CD14-positive monocyte (primary cell): ENCODE measurements at regions not wholly inside any gene's neighbourhood (a gene's known extent, or its start where the extent isn't known, plus 50 kb on each side); places are given as distances from the start of the nearest gene placed in this dataset.

ENCODE experiments used
- DNase-seq, 3 donors: peaks; one replicate each; pipeline ENCODE4 v3.0.0-alpha.2; 2011 to 2022
- H2AFZ ChIP-seq: 2 replicates; pipeline ENCODE4 v1.6.0; 2012; ENCODE audit warnings: mild to moderate bottlenecking, low read depth, low read length, inconsistent platforms; ENCODE audit not compliant: insufficient read depth, poor library complexity, severe bottlenecking
- H3K27ac ChIP-seq, 2 donors: 1 replicate in 1 of 2; 2 replicates in 1 of 2; pipeline ENCODE4 v1.5.1; 2012 to 2013; ENCODE audit warnings: low read length in 2 of 2, control low read depth in 1 of 2, inconsistent platforms in 1 of 2, low read depth in 1 of 2, mild to moderate bottlenecking in 1 of 2
- H3K27me3 ChIP-seq, 2 donors: one replicate each; pipeline versions ENCODE4 v1.6.0 to v1.6.1; 2011 to 2013; ENCODE audit warnings: low read length in 2 of 2; ENCODE audit not compliant: control insufficient read depth in 2 of 2, insufficient read depth in 2 of 2
- H3K36me3 ChIP-seq, 2 donors: replicated peaks in 1 of 2; 1 replicate in 1 of 2; 2 replicates in 1 of 2; pipeline versions ENCODE4 v1.5.1 to v1.6.1; 2012 to 2013; ENCODE audit warnings: low read length in 2 of 2, control low read depth in 1 of 2, inconsistent platforms in 1 of 2, mild to moderate bottlenecking in 1 of 2; ENCODE audit not compliant: insufficient read depth in 2 of 2, control insufficient read depth in 1 of 2
- H3K4me1 ChIP-seq, 2 donors: 1 replicate in 1 of 2; 2 replicates in 1 of 2; pipeline versions ENCODE4 v1.5.1 to v1.6.1; 2012 to 2013; ENCODE audit warnings: low read length in 2 of 2, control low read depth in 1 of 2, inconsistent platforms in 1 of 2, mild to moderate bottlenecking in 1 of 2, moderate library complexity in 1 of 2; ENCODE audit not compliant: insufficient read depth in 2 of 2, control insufficient read depth in 1 of 2
- H3K4me2 ChIP-seq: replicated peaks from 2 replicates; pipeline ENCODE3; 2012; ENCODE audit warnings: low read length, moderate library complexity, mild to moderate bottlenecking; ENCODE audit not compliant: poor library complexity, severe bottlenecking; ENCODE audit errors: extremely low read depth
- H3K4me3 ChIP-seq, 3 experiments: fragments of 200-600 bp in 1 of 3; sonication (generic) in 1 of 3; replicated peaks in 1 of 3; 1 replicate in 2 of 3; 2 replicates in 1 of 3; pipeline ENCODE4 v1.5.1; 2011 to 2013; ENCODE audit warnings: low read length in 3 of 3, mild to moderate bottlenecking in 3 of 3, control low read depth in 2 of 3, low read depth in 2 of 3, inconsistent platforms in 1 of 3, moderate library complexity in 1 of 3
- H3K79me2 ChIP-seq: 2 replicates; pipeline ENCODE4 v1.6.0; 2012; ENCODE audit warnings: mild to moderate bottlenecking, control low read depth, inconsistent platforms, low read length, moderate library complexity; ENCODE audit not compliant: insufficient read depth
- H3K9ac ChIP-seq: 2 replicates; pipeline ENCODE4 v1.6.0; 2017; ENCODE audit warnings: low read length, mild to moderate bottlenecking; ENCODE audit not compliant: insufficient read depth, poor library complexity, severe bottlenecking
- H3K9me3 ChIP-seq, 2 donors: replicated peaks in 1 of 2; 1 replicate in 1 of 2; 2 replicates in 1 of 2; pipeline versions ENCODE4 v1.5.1 to v1.6.1; 2012 to 2013; ENCODE audit warnings: low read length in 2 of 2, control low read depth in 1 of 2; ENCODE audit not compliant: control insufficient read depth in 1 of 2, insufficient read depth in 1 of 2
- H4K20me1 ChIP-seq: 2 replicates; pipeline ENCODE4 v1.6.0; 2012; ENCODE audit warnings: mild to moderate bottlenecking, low read length, control low read depth, moderate library complexity; ENCODE audit not compliant: insufficient read depth
- H3K27ac Mint-ChIP-seq, 7 donors: one replicate each; pipeline ENCODE4 v1.8.0; 2020; ENCODE audit warnings: mild to moderate bottlenecking in 7 of 7, mixed read lengths in 7 of 7, moderate library complexity in 6 of 7, inconsistent platforms in 2 of 7
- H3K27me3 Mint-ChIP-seq, 3 donors: one replicate each; pipeline ENCODE4 v1.8.0; 2021 to 2022; ENCODE audit warnings: low read depth in 3 of 3, mild to moderate bottlenecking in 3 of 3, mixed read lengths in 3 of 3, moderate library complexity in 3 of 3, inconsistent platforms in 1 of 3
- H3K36me3 Mint-ChIP-seq, 2 donors: one replicate each; pipeline ENCODE4 v1.8.0; 2020; ENCODE audit warnings: mixed read lengths in 2 of 2, inconsistent platforms in 1 of 2, mild to moderate bottlenecking in 1 of 2
- H3K4me1 Mint-ChIP-seq: one replicate; pipeline ENCODE4 v1.8.0; 2020; ENCODE audit warnings: mild to moderate bottlenecking, mixed read lengths
- H3K4me3 Mint-ChIP-seq, 2 donors: one replicate each; pipeline ENCODE4 v1.8.0; 2020; ENCODE audit warnings: mild to moderate bottlenecking in 2 of 2, mixed read lengths in 2 of 2, moderate library complexity in 1 of 2
- H3K9me3 Mint-ChIP-seq, 7 donors: one replicate each; pipeline ENCODE4 v1.8.0; 2020 to 2022; ENCODE audit warnings: mixed read lengths in 7 of 7, mild to moderate bottlenecking in 6 of 7, moderate library complexity in 6 of 7, inconsistent platforms in 2 of 7
- WGBS: methylation state at CpG from one replicate; pipeline ENCODE4 v1.1.5; 2013; ENCODE audit warnings: missing lambda C conversion rate; ENCODE audit not compliant: insufficient coverage; 5-methylcytosine and 5-hydroxymethylcytosine counted together
- intact Hi-C, 2 donors: fragments of 100-400 bp; cut with micrococcal nuclease; formaldehyde crosslinking; loops; one replicate each; pipeline versions ENCODE4 v1.15.0 to v1.15.1; 2023
- TF ChIP-seq, protein P1 (sequence below): fragments of 200-600 bp; IDR thresholded peaks from one replicate; pipeline ENCODE4 v1.8.0; 2022; ENCODE audit warnings: antibody characterized with exemption, mild to moderate bottlenecking

DNA sequence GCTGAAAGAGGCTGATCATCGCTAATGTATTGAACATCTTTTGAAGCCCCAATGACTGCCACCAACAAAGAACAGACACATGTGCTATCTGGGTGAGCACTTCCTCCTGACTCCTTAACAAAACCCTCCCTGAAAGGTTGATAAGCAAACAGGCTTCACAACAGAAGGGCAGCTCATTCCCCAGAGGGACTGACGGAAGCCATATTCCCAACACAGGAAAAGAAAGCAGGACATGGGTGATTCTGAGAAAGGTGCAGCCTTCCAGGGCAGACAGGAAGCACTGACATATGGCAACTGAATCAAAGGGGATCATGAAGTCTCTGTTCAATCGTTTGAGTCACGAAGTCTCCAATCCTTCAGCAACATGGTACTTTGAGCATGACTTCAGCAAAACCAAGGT, 929.0 kb downstream of the MCTP2 start:
- WGBS, result 71% methylated on average over 4 of the region's 4 CpGs
- Mint-ChIP-seq H3K4me1 (no peaks in the 10 kb centered on the region), H3K36me3 (no peaks in the 10 kb centered on the region), H3K27me3 (peaks cover 0 to 4% (median 1%) of the 10 kb centered on the region in 3 donors), H3K27ac (no peak overlapping the region), H3K4me3 (no peak overlapping the region), H3K9me3 (peaks cover 0 to 6% (median 0%) of the 10 kb centered on the region in 7 donors)
- H2AFZ ChIP-seq, result no peak overlapping the region
- no peaks in the 10 kb centered on the region for H3K27me3 ChIP-seq
- H3K9me3 ChIP-seq, result peaks cover 0 to 3% of the 10 kb centered on the region in 2 donors
- H3K4me2 ChIP-seq, result no peak overlapping the region
- TF ChIP-seq, protein P1, sequence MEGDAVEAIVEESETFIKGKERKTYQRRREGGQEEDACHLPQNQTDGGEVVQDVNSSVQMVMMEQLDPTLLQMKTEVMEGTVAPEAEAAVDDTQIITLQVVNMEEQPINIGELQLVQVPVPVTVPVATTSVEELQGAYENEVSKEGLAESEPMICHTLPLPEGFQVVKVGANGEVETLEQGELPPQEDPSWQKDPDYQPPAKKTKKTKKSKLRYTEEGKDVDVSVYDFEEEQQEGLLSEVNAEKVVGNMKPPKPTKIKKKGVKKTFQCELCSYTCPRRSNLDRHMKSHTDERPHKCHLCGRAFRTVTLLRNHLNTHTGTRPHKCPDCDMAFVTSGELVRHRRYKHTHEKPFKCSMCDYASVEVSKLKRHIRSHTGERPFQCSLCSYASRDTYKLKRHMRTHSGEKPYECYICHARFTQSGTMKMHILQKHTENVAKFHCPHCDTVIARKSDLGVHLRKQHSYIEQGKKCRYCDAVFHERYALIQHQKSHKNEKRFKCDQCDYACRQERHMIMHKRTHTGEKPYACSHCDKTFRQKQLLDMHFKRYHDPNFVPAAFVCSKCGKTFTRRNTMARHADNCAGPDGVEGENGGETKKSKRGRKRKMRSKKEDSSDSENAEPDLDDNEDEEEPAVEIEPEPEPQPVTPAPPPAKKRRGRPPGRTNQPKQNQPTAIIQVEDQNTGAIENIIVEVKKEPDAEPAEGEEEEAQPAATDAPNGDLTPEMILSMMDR, result no peak
- H3K4me1 ChIP-seq, result no peaks in the 10 kb centered on the region
- DNase-seq, result no peak
- no peak overlapping the region for H3K27ac ChIP-seq
- H3K4me3 ChIP-seq, result no peak overlapping the region
- no peaks in the 10 kb centered on the region for H3K36me3 ChIP-seq
- intact Hi-C loops, result no loop called here
- no peak overlapping the region for H3K9ac ChIP-seq
- H4K20me1 ChIP-seq, result no peaks in the 10 kb centered on the region
- H3K79me2 ChIP-seq, result no peaks in the 10 kb centered on the region

DNA sequence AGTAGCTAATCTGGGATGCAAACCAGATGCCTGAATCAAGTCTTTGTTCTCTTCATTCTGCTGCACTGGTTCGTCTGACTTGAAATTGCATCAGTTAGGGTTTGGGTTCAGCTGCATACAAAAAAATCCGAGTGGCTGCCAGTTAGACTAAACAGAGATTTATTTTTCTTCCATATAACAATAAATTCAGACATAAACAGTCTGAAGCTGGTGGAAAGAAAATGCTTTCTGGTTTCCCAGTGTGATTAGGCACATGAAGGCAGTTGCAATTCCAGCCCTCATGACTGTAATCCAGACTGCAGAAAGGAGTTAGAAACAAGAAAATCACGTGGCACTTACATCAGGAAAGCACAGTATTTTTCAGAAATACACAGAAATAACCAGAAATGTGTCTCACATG, 930.7 kb downstream of the MCTP2 start:
- H3K36me3 ChIP-seq, result no peaks in the 10 kb centered on the region
- H3K79me2 ChIP-seq, result no peaks in the 10 kb centered on the region
- H3K27ac ChIP-seq, result no peak overlapping the region
- Mint-ChIP-seq H3K4me3 (no peak overlapping the region), H3K4me1 (no peaks in the 10 kb centered on the region), H3K27ac (no peak overlapping the region), H3K36me3 (no peaks in the 10 kb centered on the region), H3K9me3 (peaks cover 0 to 6% (median 0%) of the 10 kb centered on the region in 7 donors), H3K27me3 (peaks cover 0 to 4% (median 1%) of the 10 kb centered on the region in 3 donors)
- H3K4me3 ChIP-seq, result no peak overlapping the region
- no peak overlapping the region for H2AFZ ChIP-seq
- no peaks in the 10 kb centered on the region for H4K20me1 ChIP-seq
- H3K4me2 ChIP-seq, result no peak overlapping the region
- H3K4me1 ChIP-seq, result no peaks in the 10 kb centered on the region
- TF ChIP-seq, protein P1, result no peak
- no peak overlapping the region for H3K9ac ChIP-seq
- no peaks in the 10 kb centered on the region for H3K27me3 ChIP-seq
- WGBS, result 40% methylated on average over 1 of the region's 3 CpGs
- no peak for DNase-seq
- intact Hi-C loops, result no loop called here
- H3K9me3 ChIP-seq, result no peaks in the 10 kb centered on the region
